ENCODE measurements at regions not wholly inside any gene's neighbourhood (a gene's known extent, or its start where the extent isn't known, plus 50 kb on each side); places are given as distances from the start of the nearest gene placed in this dataset.
A peak's percentile ranks its signal among the peaks of the same experiment; 100 is the strongest.
"Not testable (repeated sequence)": the region's sequence is repeated elsewhere in the genome, so short reads cannot be mapped to it uniquely, and the experiment has no call there.

GRCh38 chr7:45268013-45268412 is 110.4 kb downstream of the RAMP3 start:
- no peak for DNase-seq (ENCODE audit: low spot score)

DNA sequence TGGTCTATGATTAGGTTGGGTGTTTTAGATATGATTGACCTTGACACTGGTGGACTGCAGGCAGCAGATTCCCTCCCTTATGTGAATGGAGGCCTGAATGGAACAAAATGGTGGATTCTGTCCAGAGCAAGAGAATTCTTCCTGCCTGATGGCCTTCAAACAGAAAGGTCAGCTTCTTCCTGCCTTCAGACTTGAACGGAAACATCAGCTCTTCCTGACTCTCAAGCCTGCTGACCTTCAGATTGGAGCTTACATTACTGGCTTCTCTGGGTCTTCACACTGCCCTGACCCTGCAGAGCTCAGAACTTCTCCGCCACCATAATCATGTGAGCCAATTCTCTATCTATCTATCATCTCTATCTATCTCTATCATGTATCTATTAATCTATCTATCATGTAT is 111.6 kb downstream of the RAMP3 start:
- DNase-seq (ENCODE audit: low spot score), result no peak

DNA sequence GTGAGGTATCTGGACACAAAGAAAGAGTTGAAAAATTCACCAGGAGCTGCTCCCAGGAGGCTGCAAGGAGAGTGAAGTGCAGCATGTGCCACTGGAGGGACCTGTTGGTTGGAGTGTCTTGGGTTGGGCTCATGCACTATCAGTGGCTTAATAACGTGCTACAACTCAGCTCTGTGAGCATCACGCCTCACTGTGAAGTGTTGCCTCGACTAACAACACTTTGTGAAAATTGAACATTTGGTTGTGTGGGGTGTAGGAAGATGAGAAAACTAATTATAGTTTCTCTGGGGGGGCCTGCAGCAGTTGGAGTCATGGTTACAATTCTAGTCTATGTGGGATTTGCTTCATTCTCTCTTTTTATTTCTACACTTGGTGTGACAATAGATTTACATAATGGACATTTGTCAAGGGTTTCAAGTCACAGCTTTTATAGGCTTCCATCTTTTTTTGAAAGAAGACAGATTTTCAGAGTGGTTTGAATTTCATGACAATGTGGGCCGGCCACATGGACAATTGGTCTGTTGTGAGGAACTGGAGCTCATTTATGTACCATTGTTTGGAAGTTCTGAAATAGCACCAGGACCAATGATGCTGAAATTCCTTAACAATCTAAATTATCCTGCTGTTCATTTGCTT is 121.3 kb downstream of the RAMP3 start:
- no peak for DNase-seq (ENCODE audit: low spot score)

- DNase-seq (ENCODE audit: low spot score), result not testable (repeated sequence)
Observed at GRCh38 chr7:45289611-45290010, 132.0 kb downstream of the RAMP3 start.

DNA sequence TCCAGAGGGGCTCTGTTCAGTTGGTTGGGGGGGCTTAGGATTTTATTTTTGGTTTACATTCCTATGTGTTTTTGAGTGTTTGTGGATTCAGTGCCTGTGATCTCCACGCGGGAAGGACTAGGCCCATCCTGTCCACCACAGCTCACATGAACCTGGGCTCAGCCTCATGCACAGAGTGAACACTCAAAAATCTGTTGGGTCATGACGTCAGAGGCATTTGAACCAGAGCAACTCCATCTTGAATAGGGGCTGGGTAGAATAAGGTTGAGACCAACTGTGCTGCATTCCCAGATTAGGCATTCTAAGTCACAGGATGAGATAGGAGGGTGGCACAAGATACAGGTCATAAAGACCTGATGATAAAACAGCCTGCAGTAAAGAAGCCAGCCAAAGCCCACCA is 133.3 kb downstream of the RAMP3 start:
- DNase-seq (ENCODE audit: low spot score), result no peak

- DNase-seq (ENCODE audit: low spot score), result no peak
Observed at GRCh38 chr7:45292481-45292880, 134.9 kb downstream of the RAMP3 start.

- DNase-seq (ENCODE audit: low spot score), result no peak
Observed at GRCh38 chr7:45293295-45293942, 135.8 kb downstream of the RAMP3 start.

GRCh38 chr7:45294559-45294958 is 137.0 kb downstream of the RAMP3 start:
- no peak for DNase-seq (ENCODE audit: low spot score)

GRCh38 chr7:45295222-45295621 is 137.6 kb downstream of the RAMP3 start:
- no peak for DNase-seq (ENCODE audit: low spot score)

GRCh38 chr7:45296748-45297147 is 139.2 kb downstream of the RAMP3 start:
- DNase-seq (ENCODE audit: low spot score), result no peak

DNA sequence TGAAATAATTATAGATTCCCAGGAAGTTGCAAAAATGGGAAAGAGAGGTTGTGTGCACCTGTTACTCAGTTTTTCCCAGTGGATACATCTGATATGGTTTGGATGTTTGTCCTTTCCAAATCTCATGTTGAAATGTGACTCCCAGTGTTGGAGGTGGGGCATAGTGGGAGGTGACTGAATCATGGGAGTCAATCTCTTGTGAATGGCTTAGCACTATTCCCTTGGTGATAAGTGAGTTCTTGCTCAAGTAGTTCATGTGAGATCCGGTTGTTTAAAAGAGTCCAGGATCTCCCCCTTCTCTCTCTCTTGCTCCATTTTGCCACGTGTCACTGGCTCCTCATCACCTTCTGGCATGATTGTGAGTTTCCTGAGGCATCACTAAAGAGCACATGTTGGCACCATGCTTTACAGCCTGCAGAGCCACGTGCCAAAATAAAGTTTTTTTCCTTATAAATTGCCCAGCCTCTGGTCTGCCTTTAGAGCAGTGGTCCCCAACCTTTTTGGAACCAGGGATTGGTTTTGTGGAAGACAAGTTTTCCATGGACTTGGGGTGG is 149.2 kb downstream of the RAMP3 start:
- no peak for DNase-seq (ENCODE audit: low spot score)

- no peak for DNase-seq (ENCODE audit: low spot score)
Observed at GRCh38 chr7:45311597-45311996, 154.0 kb downstream of the RAMP3 start.

GRCh38 chr7:45315512-45315911 is 157.9 kb downstream of the RAMP3 start:
- DNase-seq (ENCODE audit: low spot score), result not testable (repeated sequence)

DNA sequence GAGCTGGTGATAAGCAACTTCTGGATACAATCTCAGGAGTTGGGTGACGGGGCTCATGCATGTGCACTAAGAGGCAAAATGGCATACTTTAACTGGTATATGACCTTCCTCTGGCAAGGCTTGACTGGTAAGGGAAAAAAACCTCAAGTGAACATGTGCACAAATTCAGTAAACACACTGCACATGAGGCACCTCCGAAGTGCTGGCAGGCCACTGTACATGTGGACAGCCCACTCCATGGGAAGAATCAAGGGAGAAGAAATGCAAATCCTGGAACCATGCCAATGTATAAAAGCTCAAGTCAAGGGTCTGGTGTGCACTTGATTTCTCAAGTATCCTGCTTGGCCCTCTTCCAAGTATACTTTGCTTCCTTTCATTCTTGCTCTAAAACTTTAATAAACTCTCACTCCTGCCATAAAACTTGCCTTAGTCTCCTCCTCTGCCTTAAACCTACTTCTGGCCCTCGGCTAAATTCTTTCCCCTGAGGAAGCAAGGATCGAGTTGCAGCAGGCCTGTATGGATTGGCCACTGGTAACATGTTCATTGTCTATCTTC is 167.2 kb downstream of the RAMP3 start:
- DNase-seq (ENCODE audit: low spot score), result no peak

GRCh38 chr7:45325378-45325777 is 167.8 kb downstream of the RAMP3 start:
- peak; percentile 23 for DNase-seq (ENCODE audit: low spot score)

GRCh38 chr7:45328403-45328981 is 170.9 kb downstream of the RAMP3 start:
- DNase-seq (ENCODE audit: low spot score), result no peak

- no peak for DNase-seq (ENCODE audit: low spot score)
Observed at GRCh38 chr7:45331563-45331962, 174.0 kb downstream of the RAMP3 start.

DNA sequence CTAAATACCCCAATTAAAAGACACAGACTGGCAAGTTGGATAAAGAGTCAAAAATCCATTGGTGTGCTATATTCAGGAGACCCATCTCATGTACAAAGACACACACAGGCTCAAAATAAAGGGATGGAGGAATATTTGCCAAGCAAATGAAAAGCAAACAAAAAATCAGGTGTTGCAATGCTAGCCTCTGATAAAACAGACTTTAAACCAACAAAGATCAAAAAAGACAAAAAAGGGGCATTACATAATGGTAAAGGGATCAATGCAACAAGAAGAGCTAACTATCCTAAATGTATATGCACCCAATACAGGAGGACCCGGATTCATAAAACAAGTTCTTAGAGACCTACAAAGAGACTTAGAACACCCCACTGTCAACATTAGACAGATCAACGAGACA is 177.4 kb downstream of the RAMP3 start:
- DNase-seq (ENCODE audit: low spot score), result not testable (repeated sequence)

GRCh38 chr7:45342236-45342635 is 184.6 kb downstream of the RAMP3 start:
- no peak for DNase-seq (ENCODE audit: low spot score)

- no peak for DNase-seq (ENCODE audit: low spot score)
Observed at GRCh38 chr7:45343746-45344145, 186.2 kb downstream of the RAMP3 start.

DNA sequence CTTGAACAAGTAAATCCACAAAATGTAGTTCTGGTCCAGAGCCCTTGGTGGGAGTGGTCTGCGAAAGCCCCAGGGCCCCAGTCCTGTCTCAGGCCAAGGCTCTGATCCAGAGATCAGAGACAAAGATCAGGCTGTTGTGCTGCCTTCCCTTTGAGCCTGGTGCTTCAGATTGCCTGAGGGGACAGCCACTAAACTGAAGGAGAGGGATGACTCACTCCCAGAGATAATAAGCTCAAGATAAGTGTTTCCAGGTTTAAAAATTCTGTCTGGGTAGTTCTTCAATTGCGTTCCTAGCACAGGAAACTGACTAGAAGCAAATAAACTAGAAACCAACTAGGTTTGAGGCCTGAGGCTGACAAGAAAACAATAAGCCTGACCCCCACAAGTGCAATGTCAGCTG is 190.2 kb downstream of the RAMP3 start:
- no peak for DNase-seq (ENCODE audit: low spot score)

DNA sequence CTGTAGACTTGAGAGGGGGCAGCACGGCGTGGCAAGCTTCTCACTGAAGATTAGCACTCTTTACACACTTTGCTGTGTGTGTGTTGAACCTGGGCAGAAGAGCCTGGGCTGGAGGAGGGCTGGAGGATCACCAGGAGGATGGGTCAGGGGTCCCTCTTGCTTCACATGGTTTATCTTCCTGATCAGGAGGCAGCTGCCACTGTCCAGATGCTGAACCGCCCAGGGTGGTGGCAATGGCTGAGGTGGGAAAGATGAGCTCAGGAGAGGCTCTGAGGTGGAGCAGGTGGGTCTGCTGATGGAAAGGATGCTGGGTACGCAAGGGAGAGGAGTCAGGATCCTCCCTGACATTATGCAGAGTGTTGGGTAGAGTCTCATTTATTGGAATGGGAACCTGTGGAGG is 191.5 kb downstream of the RAMP3 start:
- no peak for DNase-seq (ENCODE audit: low spot score)

DNA sequence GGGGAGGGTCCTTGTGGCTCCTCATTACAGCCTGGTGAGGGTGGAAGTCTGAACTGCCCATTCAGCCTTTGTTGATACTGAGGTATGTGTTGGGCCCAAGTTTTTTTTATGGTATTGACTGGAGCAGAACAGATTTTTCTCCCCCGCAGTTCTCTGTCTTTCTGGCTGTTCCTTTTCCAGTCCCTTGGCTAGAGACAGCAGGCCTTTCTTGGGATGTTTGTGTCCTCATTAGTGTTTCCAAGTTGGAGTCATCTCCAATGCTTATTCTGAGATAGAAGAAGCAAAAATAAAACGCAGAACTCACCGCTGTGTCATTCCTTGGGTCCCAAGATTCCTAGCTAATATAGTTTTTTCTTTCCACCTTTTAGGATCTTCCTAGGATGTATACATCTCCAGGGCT is 193.3 kb downstream of the RAMP3 start:
- DNase-seq (ENCODE audit: low spot score), result no peak

All from iPS-NIHi11 (cell line).